Anterior cingulate cortex (tissue), 58 donors: ENCODE measurements at regions not wholly inside any gene's neighbourhood (a gene's known extent, or its start where the extent isn't known, plus 50 kb on each side); places are given as distances from the start of the nearest gene placed in this dataset.

Experiments used
- DNase-seq, 58 donors: peaks; one replicate each; lab custom pipeline; 2025; lab: John Stamatoyannopoulos, UW

GRCh38 chr3:193779933-193780332, 186.9 kb downstream of the OPA1 start:
- no peak for DNase-seq

GRCh38 chr3:193780397-193780796, 187.4 kb downstream of the OPA1 start:
- DNase-seq, result no peak

GRCh38 chr3:193780810-193781478, 187.9 kb downstream of the OPA1 start:
- peak in 52 of 58 donors; percentile 5 to 71 (median 32) for DNase-seq

GRCh38 chr3:193782276-193782647, 189.3 kb downstream of the OPA1 start:
- no peak for DNase-seq

GRCh38 chr3:193782747-193783146, 189.7 kb downstream of the OPA1 start:
- no peak for DNase-seq

GRCh38 chr3:193783166-193783896, 190.3 kb downstream of the OPA1 start:
- no peak for DNase-seq

GRCh38 chr3:193784822-193785221, 191.8 kb downstream of the OPA1 start:
- DNase-seq, result no peak

- DNase-seq, result no peak
Measured at GRCh38 chr3:193787496-193787870, 194.5 kb downstream of the OPA1 start.

- peak in 51 of 58 donors; percentile 4 to 58 (median 27) for DNase-seq
Measured at GRCh38 chr3:193788189-193788991, 195.4 kb downstream of the OPA1 start.

GRCh38 chr3:193789455-193789854, 196.4 kb downstream of the OPA1 start:
- DNase-seq, result no peak

- no peak for DNase-seq
Measured at GRCh38 chr3:193790086-193790990, 197.3 kb downstream of the OPA1 start.

GRCh38 chr3:193791041-193792032, 198.3 kb downstream of the OPA1 start:
- DNase-seq, result no peak

- DNase-seq, result no peak
Measured at GRCh38 chr3:193793123-193793522, 200.1 kb downstream of the OPA1 start.

- no peak for DNase-seq
Measured at GRCh38 chr3:193794002-193794881, 201.2 kb downstream of the OPA1 start.

- DNase-seq, result no peak
Measured at GRCh38 chr3:193795062-193795690, 202.2 kb downstream of the OPA1 start.

- DNase-seq, result no peak
Measured at GRCh38 chr3:193796089-193796488, 203.1 kb downstream of the OPA1 start.

GRCh38 chr3:193797566-193797965, 204.6 kb downstream of the OPA1 start:
- no peak for DNase-seq

GRCh38 chr3:193798051-193798450, 205.0 kb downstream of the OPA1 start:
- no peak for DNase-seq
